Activated CD8-positive, alpha-beta memory T cell treated with anti-CD3 and anti-CD28 coated beads for 36 hours (primary cell): ENCODE measurements at regions not wholly inside any gene's neighbourhood (a gene's known extent, or its start where the extent isn't known, plus 50 kb on each side); places are given as distances from the start of the nearest gene placed in this dataset.
"Not testable (repeated sequence)": the region's sequence is repeated elsewhere in the genome, so short reads cannot be mapped to it uniquely, and the experiment has no call there.

Experiments
- CTCF ChIA-PET: fragments of 350-600 bp; sonication (Branson Sonifier 250); formaldehyde crosslinking; loops from one replicate; lab custom pipeline; 2021; ENCODE audit warnings: antibody characterized with exemption; lab: Charles Lee
- POLR2A ChIA-PET: fragments of 350-600 bp; sonication (Branson Sonifier 250); formaldehyde crosslinking; loops from one replicate; lab custom pipeline; 2021; ENCODE audit warnings: antibody characterized with exemption; lab: Charles Lee

- POLR2A ChIA-PET: no interaction called here
- CTCF ChIA-PET: no interaction called here
Observed at GRCh38 chr5:10138395-10139057, 111.2 kb downstream of the ATPSCKMT start.

- CTCF ChIA-PET: interaction anchor here (0.8 kb wide), 1 partner anchor 9 kb away, joined by 4 read pairs; no protein-coding TSS in a partner anchor
- POLR2A ChIA-PET: interaction anchor here (0.6 kb wide), 1 partner anchor 14 kb away, joined by 6 read pairs; no protein-coding TSS in a partner anchor
Observed at GRCh38 chr5:10133830-10134229, 115.9 kb downstream of the ATPSCKMT start.

- ChIA-PET POLR2A (no interaction called here), CTCF (no interaction called here)
Observed at GRCh38 chr5:10130881-10131280, 118.8 kb downstream of the ATPSCKMT start.

GRCh38 chr5:10126900-10127299 lies 122.8 kb downstream of the ATPSCKMT start:
- ChIA-PET POLR2A (no interaction called here), CTCF (no interaction called here)

- CTCF ChIA-PET: no interaction called here
- POLR2A ChIA-PET: no interaction called here
Observed at GRCh38 chr5:10125116-10125515, 124.6 kb downstream of the ATPSCKMT start.

- CTCF ChIA-PET: no interaction called here
Observed at GRCh38 chr5:10124287-10124686, 125.4 kb downstream of the ATPSCKMT start.

GRCh38 chr5:10123254-10123989 lies 126.3 kb downstream of the ATPSCKMT start:
- ChIA-PET POLR2A (no interaction called here), CTCF (no interaction called here)

More at GRCh38 chr5:10124287-10124686, 125.4 kb downstream of the ATPSCKMT start:
- POLR2A ChIA-PET: no interaction called here

GRCh38 chr5:10122076-10122726 lies 127.5 kb downstream of the ATPSCKMT start:
- CTCF ChIA-PET: no interaction called here
- POLR2A ChIA-PET: no interaction called here

GRCh38 chr5:10120934-10121333 lies 128.8 kb downstream of the ATPSCKMT start:
- CTCF ChIA-PET: no interaction called here
- POLR2A ChIA-PET: no interaction called here

- CTCF ChIA-PET: no interaction called here
Observed at GRCh38 chr5:10118150-10118549, 131.5 kb downstream of the ATPSCKMT start.

GRCh38 chr5:10116594-10116993 lies 133.1 kb downstream of the ATPSCKMT start:
- CTCF ChIA-PET: no interaction called here
- POLR2A ChIA-PET: no interaction called here

More at GRCh38 chr5:10118150-10118549, 131.5 kb downstream of the ATPSCKMT start:
- POLR2A ChIA-PET: no interaction called here

GRCh38 chr5:10115669-10116068 lies 134.0 kb downstream of the ATPSCKMT start:
- ChIA-PET CTCF (no interaction called here), POLR2A (no interaction called here)

- POLR2A ChIA-PET: no interaction called here
Observed at GRCh38 chr5:10111571-10111970, 138.1 kb downstream of the ATPSCKMT start.

GRCh38 chr5:10110228-10110627 lies 139.5 kb downstream of the ATPSCKMT start:
- ChIA-PET CTCF (no interaction called here), POLR2A (no interaction called here)

More at GRCh38 chr5:10111571-10111970, 138.1 kb downstream of the ATPSCKMT start:
- CTCF ChIA-PET: no interaction called here

- ChIA-PET CTCF (no interaction called here), POLR2A (no interaction called here)
Observed at GRCh38 chr5:10109299-10109698, 140.4 kb downstream of the ATPSCKMT start.

GRCh38 chr5:10106806-10107205 lies 142.9 kb downstream of the ATPSCKMT start:
- ChIA-PET POLR2A (no interaction called here), CTCF (no interaction called here)

- CTCF ChIA-PET: no interaction called here
- POLR2A ChIA-PET: no interaction called here
Observed at GRCh38 chr5:10106285-10106684, 143.4 kb downstream of the ATPSCKMT start.

GRCh38 chr5:10102706-10103497 lies 146.8 kb downstream of the ATPSCKMT start:
- POLR2A ChIA-PET: no interaction called here
- CTCF ChIA-PET: no interaction called here

GRCh38 chr5:10102235-10102634 lies 147.5 kb downstream of the ATPSCKMT start:
- CTCF ChIA-PET, POLR2A ChIA-PET: not testable (repeated sequence)

GRCh38 chr5:10099548-10099947 lies 150.1 kb downstream of the ATPSCKMT start:
- CTCF ChIA-PET: no interaction called here

More at GRCh38 chr5:10099548-10099947, 150.1 kb downstream of the ATPSCKMT start:
- POLR2A ChIA-PET: no interaction called here
